H9 (cell line): ENCODE measurements at regions not wholly inside any gene's neighbourhood (a gene's known extent, or its start where the extent isn't known, plus 50 kb on each side); places are given as distances from the start of the nearest gene placed in this dataset.
"Not testable (repeated sequence)": the region's sequence is repeated elsewhere in the genome, so short reads cannot be mapped to it uniquely, and the experiment has no call there.

ENCODE experiments used
- DNase-seq: peaks from one replicate; pipeline ENCODE4 v3.0.0-alpha.2; 2017
- H2AFZ ChIP-seq: one replicate; pipeline ENCODE4 v1.6.1; 2013; ENCODE audit warnings: mild to moderate bottlenecking, low read length, control low read depth, moderate library complexity
- H2AK5ac ChIP-seq: 2 replicates; pipeline ENCODE4 v1.6.1; 2013; ENCODE audit warnings: low read length, control low read depth, mixed read lengths; ENCODE audit not compliant: insufficient read length
- H2BK120ac ChIP-seq: one replicate; pipeline ENCODE4 v1.6.1; 2013; ENCODE audit warnings: low read depth, mild to moderate bottlenecking, low read length, control low read depth, inconsistent platforms; ENCODE audit not compliant: poor library complexity, severe bottlenecking
- H2BK12ac ChIP-seq: 2 replicates; pipeline ENCODE4 v1.6.1; 2013; ENCODE audit warnings: low read length, control low read depth, mixed read lengths, low read depth; ENCODE audit not compliant: insufficient read length
- H2BK15ac ChIP-seq: 2 replicates; pipeline ENCODE4 v1.6.1; 2013; ENCODE audit warnings: low read depth, low read length, control low read depth
- H2BK20ac ChIP-seq: one replicate; pipeline ENCODE4 v1.6.1; 2013; ENCODE audit warnings: low read depth, mild to moderate bottlenecking, low read length, control low read depth, inconsistent platforms; ENCODE audit not compliant: poor library complexity, severe bottlenecking
- H2BK5ac ChIP-seq: 2 replicates; pipeline ENCODE4 v1.6.1; 2013; ENCODE audit warnings: low read length, control low read depth, mixed read lengths; ENCODE audit not compliant: insufficient read length
- H3K14ac ChIP-seq: 2 replicates; pipeline ENCODE4 v1.6.1; 2013; ENCODE audit warnings: low read length, control low read depth; ENCODE audit not compliant: insufficient read depth
- H3K18ac ChIP-seq: 2 replicates; pipeline ENCODE4 v1.6.1; 2013; ENCODE audit warnings: low read depth, mild to moderate bottlenecking, mixed read lengths, low read length, control low read depth; ENCODE audit not compliant: insufficient read length
- H3K23ac ChIP-seq: 2 replicates; pipeline ENCODE4 v1.6.1; 2013; ENCODE audit warnings: low read length, control low read depth, mixed read lengths, low read depth; ENCODE audit not compliant: insufficient read length
- H3K23me2 ChIP-seq: 2 replicates; pipeline ENCODE4 v1.6.1; 2013; ENCODE audit warnings: low read depth, mild to moderate bottlenecking, mixed read lengths, low read length, control low read depth; ENCODE audit not compliant: insufficient read length, poor library complexity, severe bottlenecking
- H3K27ac ChIP-seq: 2 replicates; pipeline ENCODE4 v1.5.1; 2013; ENCODE audit warnings: low read length, control low read depth, mixed read lengths, low read depth; ENCODE audit not compliant: insufficient read length
- H3K27me3 ChIP-seq: 2 replicates; pipeline ENCODE4 v1.6.1; 2013; ENCODE audit warnings: low read length, control low read depth, inconsistent platforms; ENCODE audit not compliant: insufficient read depth
- H3K4ac ChIP-seq: 2 replicates; pipeline ENCODE4 v1.6.1; 2013; ENCODE audit warnings: low read depth, mild to moderate bottlenecking, control low read depth, inconsistent platforms, low read length, moderate library complexity
- H3K4me1 ChIP-seq: 2 replicates; pipeline ENCODE4 v1.6.1; 2013; ENCODE audit warnings: low read length, control low read depth, inconsistent platforms; ENCODE audit not compliant: insufficient read depth
- H3K4me2 ChIP-seq: 2 replicates; pipeline ENCODE4 v1.6.1; 2013; ENCODE audit warnings: low read length, control low read depth, mixed read lengths; ENCODE audit not compliant: insufficient read length, insufficient read depth
- H3K56ac ChIP-seq: 2 replicates; pipeline ENCODE4 v1.6.1; 2013; ENCODE audit warnings: low read depth, mild to moderate bottlenecking, mixed read lengths, low read length, control low read depth; ENCODE audit not compliant: insufficient read length
- H3K79me1 ChIP-seq: 2 replicates; pipeline ENCODE4 v1.6.1; 2013; ENCODE audit warnings: low read depth, mild to moderate bottlenecking, moderate library complexity, low read length, control low read depth, inconsistent platforms; ENCODE audit not compliant: insufficient read depth, poor library complexity, severe bottlenecking
- H3K79me2 ChIP-seq: 2 replicates; pipeline ENCODE4 v1.6.1; 2013; ENCODE audit warnings: low read length, control low read depth, inconsistent platforms; ENCODE audit not compliant: insufficient read depth
- H3K9ac ChIP-seq: 2 replicates; pipeline ENCODE4 v1.6.1; 2013; ENCODE audit warnings: low read length, control low read depth, mixed read lengths; ENCODE audit not compliant: insufficient read length; ENCODE audit errors: extremely low read depth
- H3K9me3 ChIP-seq: one replicate; pipeline ENCODE4 v1.6.1; 2013; ENCODE audit warnings: low read depth, low read length, inconsistent platforms; ENCODE audit not compliant: control insufficient read depth
- H3T11ph ChIP-seq: one replicate; pipeline ENCODE4 v1.6.1; 2013; ENCODE audit warnings: mild to moderate bottlenecking, low read length, control low read depth, inconsistent platforms
- H4K20me1 ChIP-seq: one replicate; pipeline ENCODE4 v1.6.1; 2013; ENCODE audit not compliant: control insufficient read depth, insufficient read length, insufficient read depth
- H4K5ac ChIP-seq: 2 replicates; pipeline ENCODE4 v1.6.1; 2013; ENCODE audit warnings: low read depth, mild to moderate bottlenecking, mixed read lengths, low read length, control low read depth; ENCODE audit not compliant: insufficient read length
- H4K8ac ChIP-seq: replicated peaks from 2 replicates; pipeline ENCODE4 v1.6.1; 2013; ENCODE audit warnings: low read length, control low read depth, mixed read lengths, low read depth; ENCODE audit not compliant: insufficient read length
- H4K91ac ChIP-seq: 2 replicates; pipeline ENCODE4 v1.6.1; 2013; ENCODE audit warnings: low read depth, mild to moderate bottlenecking, moderate library complexity, mixed read lengths, low read length, control low read depth; ENCODE audit not compliant: insufficient read length
- H3K27ac Mint-ChIP-seq, 3 experiments: 2 replicates in 2 of 3; 3 replicates in 1 of 3; pipeline ENCODE4 v1.8.0; 2020 to 2021; ENCODE audit warnings: mixed read lengths in 3 of 3, mild to moderate bottlenecking in 1 of 3, moderate library complexity in 1 of 3
- H3K27me3 Mint-ChIP-seq: 2 replicates; pipeline ENCODE4 v1.8.0; 2021; ENCODE audit warnings: low read depth, mild to moderate bottlenecking, moderate library complexity, mixed read lengths
- H3K36me3 Mint-ChIP-seq, 3 experiments: 2 replicates in 2 of 3; 3 replicates in 1 of 3; pipeline ENCODE4 v1.8.0; 2020 to 2021; ENCODE audit warnings: low read depth in 3 of 3, mixed read lengths in 3 of 3; ENCODE audit not compliant: insufficient read depth in 1 of 3
- H3K4me1 Mint-ChIP-seq, 2 experiments: 2 replicates each; pipeline ENCODE4 v1.8.0; 2020; ENCODE audit warnings: mixed read lengths in 2 of 2
- H3K4me3 Mint-ChIP-seq, 2 experiments: 2 replicates in 1 of 2; 3 replicates in 1 of 2; pipeline ENCODE4 v1.8.0; 2020 to 2021; ENCODE audit warnings: mild to moderate bottlenecking in 2 of 2, mixed read lengths in 2 of 2, moderate library complexity in 1 of 2
- H3K9me3 Mint-ChIP-seq, 2 experiments: 2 replicates in 1 of 2; 3 replicates in 1 of 2; pipeline ENCODE4 v1.8.0; 2020; ENCODE audit warnings: mild to moderate bottlenecking in 2 of 2, mixed read lengths in 2 of 2, moderate library complexity in 1 of 2
- WGBS: extraction: QIAGEN DNeasy Blood & Tissue Kit; methylation state at CpG from one replicate; pipeline ENCODE4 v1.1.7; 2013; ENCODE audit warnings: missing lambda C conversion rate, low lambda C conversion rate, mixed read lengths; ENCODE audit not compliant: insufficient read length; ENCODE audit errors: extremely low coverage; 5-methylcytosine and 5-hydroxymethylcytosine counted together
- TF ChIP-seq, protein P1 (sequence below): fragments of 200-600 bp; sonication (generic); conservative IDR thresholded peaks from 3 replicates; pipeline ENCODE4 v1.8.0; 2021; ENCODE audit warnings: antibody characterized with exemption, mild to moderate bottlenecking

DNA sequence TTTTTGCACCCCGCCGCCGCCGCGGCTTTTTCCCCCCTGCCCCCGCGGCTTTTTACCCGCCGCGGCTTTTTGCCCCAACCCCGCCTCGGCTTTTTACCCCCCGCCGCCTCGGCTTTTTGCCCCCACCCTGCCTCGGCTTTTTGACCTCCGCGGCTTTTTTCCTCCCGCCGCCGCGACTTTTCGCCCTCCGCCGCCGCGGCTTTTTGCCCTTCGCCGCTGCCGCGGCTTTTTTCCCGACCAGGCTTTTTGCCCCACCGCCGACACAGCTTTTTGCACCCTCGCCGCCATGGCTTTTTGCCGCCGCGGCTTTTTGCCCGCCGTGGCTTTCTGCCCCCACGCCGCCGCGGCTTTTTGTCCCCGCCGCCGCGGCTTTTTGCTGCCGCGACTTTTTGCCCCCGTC, 137.0 kb upstream of the TP53TG3D start:
- no peak overlapping the region for H3K27ac ChIP-seq
- no peaks in the 10 kb centered on the region for H3K4me1 ChIP-seq
- H3K79me1 ChIP-seq: no peaks in the 10 kb centered on the region
- TF ChIP-seq, protein P1, sequence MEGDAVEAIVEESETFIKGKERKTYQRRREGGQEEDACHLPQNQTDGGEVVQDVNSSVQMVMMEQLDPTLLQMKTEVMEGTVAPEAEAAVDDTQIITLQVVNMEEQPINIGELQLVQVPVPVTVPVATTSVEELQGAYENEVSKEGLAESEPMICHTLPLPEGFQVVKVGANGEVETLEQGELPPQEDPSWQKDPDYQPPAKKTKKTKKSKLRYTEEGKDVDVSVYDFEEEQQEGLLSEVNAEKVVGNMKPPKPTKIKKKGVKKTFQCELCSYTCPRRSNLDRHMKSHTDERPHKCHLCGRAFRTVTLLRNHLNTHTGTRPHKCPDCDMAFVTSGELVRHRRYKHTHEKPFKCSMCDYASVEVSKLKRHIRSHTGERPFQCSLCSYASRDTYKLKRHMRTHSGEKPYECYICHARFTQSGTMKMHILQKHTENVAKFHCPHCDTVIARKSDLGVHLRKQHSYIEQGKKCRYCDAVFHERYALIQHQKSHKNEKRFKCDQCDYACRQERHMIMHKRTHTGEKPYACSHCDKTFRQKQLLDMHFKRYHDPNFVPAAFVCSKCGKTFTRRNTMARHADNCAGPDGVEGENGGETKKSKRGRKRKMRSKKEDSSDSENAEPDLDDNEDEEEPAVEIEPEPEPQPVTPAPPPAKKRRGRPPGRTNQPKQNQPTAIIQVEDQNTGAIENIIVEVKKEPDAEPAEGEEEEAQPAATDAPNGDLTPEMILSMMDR: no peak
- WGBS: no CpG with 5 or more reads among the region's 52 CpGs
- H2BK5ac ChIP-seq: no peak overlapping the region
- H2BK12ac ChIP-seq: no peak overlapping the region
- no peak overlapping the region for H4K5ac ChIP-seq
- H3K79me2 ChIP-seq: no peaks in the 10 kb centered on the region
- H3T11ph ChIP-seq: no peak overlapping the region
- no peak overlapping the region for H3K9ac ChIP-seq
- H3K18ac ChIP-seq: no peak overlapping the region
- H4K91ac ChIP-seq: no peak overlapping the region
- no peak for DNase-seq
- no peak overlapping the region for H2BK20ac ChIP-seq
- no peak overlapping the region for H3K56ac ChIP-seq
- Mint-ChIP-seq H3K27me3 (no peaks in the 10 kb centered on the region), H3K9me3 (peaks cover 7 to 8% of the 10 kb centered on the region in 2 experiments; a peak in 4 of 5 replicates), H3K4me1 (no peaks in the 10 kb centered on the region), H3K36me3 (0 out of 7 replicates have a peak, but pooled peaks cover 0 to 2% (median 0%) of the 10 kb centered on the region in 3 experiments), H3K4me3 (no peak overlapping the region), H3K27ac (no peak overlapping the region)
- H3K9me3 ChIP-seq: no peaks in the 10 kb centered on the region
- no peak overlapping the region for H2AFZ ChIP-seq
- H2BK120ac ChIP-seq: no peak overlapping the region
- no peak overlapping the region for H3K14ac ChIP-seq
- no peaks in the 10 kb centered on the region for H4K20me1 ChIP-seq
- H3K4me2 ChIP-seq: no peak overlapping the region
- no peak overlapping the region for H4K8ac ChIP-seq
- no peaks in the 10 kb centered on the region for H3K27me3 ChIP-seq
- no peak overlapping the region for H3K23ac ChIP-seq
- no peak overlapping the region for H2AK5ac ChIP-seq
- H3K23me2 ChIP-seq: no peaks in the 10 kb centered on the region
- H2BK15ac ChIP-seq: no peak overlapping the region
- no peak overlapping the region for H3K4ac ChIP-seq

- not testable (repeated sequence) for H3K23ac ChIP-seq, H2BK15ac ChIP-seq, H3K4ac ChIP-seq, H3K4me2 ChIP-seq, H2BK12ac ChIP-seq, H2AFZ ChIP-seq, H3K4me1 Mint-ChIP-seq, H3T11ph ChIP-seq, H3K4me3 Mint-ChIP-seq, H3K18ac ChIP-seq, H2AK5ac ChIP-seq, H3K27me3 ChIP-seq, H3K27ac Mint-ChIP-seq, DNase-seq, H2BK20ac ChIP-seq, H3K27ac ChIP-seq, H3K36me3 Mint-ChIP-seq, H4K8ac ChIP-seq, H2BK120ac ChIP-seq, H3K14ac ChIP-seq, H3K9me3 ChIP-seq, H3K79me2 ChIP-seq, H3K27me3 Mint-ChIP-seq, H3K4me1 ChIP-seq, H3K56ac ChIP-seq, H2BK5ac ChIP-seq, H4K91ac ChIP-seq, H3K9me3 Mint-ChIP-seq, H3K79me1 ChIP-seq, H4K20me1 ChIP-seq, H3K23me2 ChIP-seq, H3K9ac ChIP-seq, H4K5ac ChIP-seq
- WGBS: no CpG with 5 or more reads among the region's 29 CpGs
These were observed 136.6 kb upstream of the TP53TG3D start for GRCh38 chr16:32116533-32116932.
